Esophagus squamous epithelium (tissue), 4 donors: ENCODE measurements at regions not wholly inside any gene's neighbourhood (a gene's known extent, or its start where the extent isn't known, plus 50 kb on each side); places are given as distances from the start of the nearest gene placed in this dataset.

Experiments
- CTCF ChIP-seq, 6 experiments: fragments of 450-650 bp in 4 of 6; fragments of 200-600 bp in 2 of 6; sonication (generic) in 2 of 6; IDR thresholded peaks; one replicate each; pipeline ENCODE4 v1.5.1; 2016 to 2019; ENCODE audit warnings: antibody characterized with exemption in 6 of 6, mild to moderate bottlenecking in 4 of 6, moderate library complexity in 4 of 6
- POLR2A ChIP-seq, 4 donors: fragments of 450-650 bp; IDR thresholded peaks; one replicate each; pipeline ENCODE4 v1.6.1; 2017; ENCODE audit warnings: antibody characterized with exemption in 4 of 4, mild to moderate bottlenecking in 4 of 4, moderate library complexity in 3 of 4

DNA sequence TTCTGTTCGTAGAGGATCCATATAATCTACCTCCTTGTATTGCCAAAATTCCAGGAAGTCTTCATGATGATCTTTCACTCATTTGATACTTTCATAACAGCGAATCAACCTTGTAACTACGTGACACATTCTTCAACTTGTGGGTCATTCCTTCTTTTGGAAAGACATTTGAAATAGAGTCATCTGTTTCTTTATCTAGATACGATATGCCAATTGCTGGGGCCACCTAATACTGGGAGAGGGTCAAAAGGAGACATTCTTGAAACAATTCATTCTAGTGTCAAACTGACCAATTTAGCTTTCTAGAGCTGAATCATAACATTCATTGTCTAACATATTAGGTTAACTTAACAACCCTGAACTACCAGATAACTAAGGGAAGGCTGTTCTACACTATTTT is 62.9 kb upstream of the SMAD1 start:
- TF ChIP-seq CTCF (IDR thresholded peaks at IDR 0.05) (no peak), POLR2A (IDR thresholded peaks at IDR 0.05) (no peak)
